ENCODE measurements at regions not wholly inside any gene's neighbourhood (a gene's known extent, or its start where the extent isn't known, plus 50 kb on each side); places are given as distances from the start of the nearest gene placed in this dataset.

GRCh38 chr6:95274686-95275235 lies 302.6 kb upstream of the MANEA start:
- no peak for TF ChIP-seq CTCF (IDR thresholded peaks at IDR 0.05)

- no peak for TF ChIP-seq CTCF (IDR thresholded peaks at IDR 0.05)
Measured at GRCh38 chr6:95279616-95280015, 297.7 kb upstream of the MANEA start.

- peak; percentile 48 for TF ChIP-seq CTCF (IDR thresholded peaks at IDR 0.05)
Measured at GRCh38 chr6:95280686-95281273, 296.6 kb upstream of the MANEA start.

GRCh38 chr6:95285881-95286280 lies 291.5 kb upstream of the MANEA start:
- TF ChIP-seq CTCF (IDR thresholded peaks at IDR 0.05) = no peak

- no peak for TF ChIP-seq CTCF (IDR thresholded peaks at IDR 0.05)
Measured at GRCh38 chr6:95286874-95287273, 290.5 kb upstream of the MANEA start.

GRCh38 chr6:95288251-95288650 lies 289.1 kb upstream of the MANEA start:
- TF ChIP-seq CTCF (IDR thresholded peaks at IDR 0.05) = no peak

- TF ChIP-seq CTCF (IDR thresholded peaks at IDR 0.05) = no peak
Measured at GRCh38 chr6:95292011-95292410, 285.3 kb upstream of the MANEA start.

- no peak for TF ChIP-seq CTCF (IDR thresholded peaks at IDR 0.05)
Measured at GRCh38 chr6:95293257-95293656, 284.1 kb upstream of the MANEA start.
